Transverse colon (tissue), 4 donors: ENCODE measurements at regions not wholly inside any gene's neighbourhood (a gene's known extent, or its start where the extent isn't known, plus 50 kb on each side); places are given as distances from the start of the nearest gene placed in this dataset.

Source experiments
- POLR2AphosphoS5 ChIP-seq, 3 donors: sonication (generic); formaldehyde crosslinking; IDR thresholded peaks; one replicate each; pipeline ENCODE4 v1.6.1; 2016; ENCODE audit warnings: antibody characterized with exemption in 3 of 3
- TF ChIP-seq, protein P1 (sequence below), 5 experiments: fragments of 200-600 bp in 3 of 5; fragments of 450-650 bp in 2 of 5; sonication (generic) in 3 of 5; IDR thresholded peaks; 1 replicate in 2 of 5; 2 replicates in 3 of 5; pipeline ENCODE4 v1.5.1; 2016 to 2017; ENCODE audit warnings: antibody characterized with exemption in 5 of 5, inconsistent platforms in 3 of 5, mild to moderate bottlenecking in 2 of 5, moderate library complexity in 1 of 5

DNA sequence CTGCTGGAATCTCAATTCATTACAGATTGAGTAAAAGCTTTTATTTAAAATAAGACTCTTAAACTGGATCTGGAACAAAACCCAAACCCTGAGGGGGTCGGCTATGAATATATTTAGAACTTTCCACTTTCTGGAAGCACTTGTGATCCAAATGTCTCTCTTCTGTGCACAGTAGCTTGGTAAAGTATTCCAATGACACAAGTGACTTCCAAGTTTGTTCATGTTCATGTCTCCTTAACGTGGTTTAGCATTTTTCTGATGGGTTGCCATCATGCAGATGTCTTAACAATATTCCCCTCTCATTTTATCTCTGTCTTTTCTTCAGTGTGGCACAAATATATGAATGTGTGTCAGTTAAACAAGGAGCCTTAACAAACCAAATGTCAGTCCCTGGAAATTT is 191.9 kb upstream of the SORCS1 start:
- TF ChIP-seq, protein P1, sequence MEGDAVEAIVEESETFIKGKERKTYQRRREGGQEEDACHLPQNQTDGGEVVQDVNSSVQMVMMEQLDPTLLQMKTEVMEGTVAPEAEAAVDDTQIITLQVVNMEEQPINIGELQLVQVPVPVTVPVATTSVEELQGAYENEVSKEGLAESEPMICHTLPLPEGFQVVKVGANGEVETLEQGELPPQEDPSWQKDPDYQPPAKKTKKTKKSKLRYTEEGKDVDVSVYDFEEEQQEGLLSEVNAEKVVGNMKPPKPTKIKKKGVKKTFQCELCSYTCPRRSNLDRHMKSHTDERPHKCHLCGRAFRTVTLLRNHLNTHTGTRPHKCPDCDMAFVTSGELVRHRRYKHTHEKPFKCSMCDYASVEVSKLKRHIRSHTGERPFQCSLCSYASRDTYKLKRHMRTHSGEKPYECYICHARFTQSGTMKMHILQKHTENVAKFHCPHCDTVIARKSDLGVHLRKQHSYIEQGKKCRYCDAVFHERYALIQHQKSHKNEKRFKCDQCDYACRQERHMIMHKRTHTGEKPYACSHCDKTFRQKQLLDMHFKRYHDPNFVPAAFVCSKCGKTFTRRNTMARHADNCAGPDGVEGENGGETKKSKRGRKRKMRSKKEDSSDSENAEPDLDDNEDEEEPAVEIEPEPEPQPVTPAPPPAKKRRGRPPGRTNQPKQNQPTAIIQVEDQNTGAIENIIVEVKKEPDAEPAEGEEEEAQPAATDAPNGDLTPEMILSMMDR (IDR thresholded peaks at IDR 0.05), result no peak
- no peak for TF ChIP-seq POLR2AphosphoS5 (IDR thresholded peaks at IDR 0.05)
